ENCODE measurements at regions not wholly inside any gene's neighbourhood (a gene's known extent, or its start where the extent isn't known, plus 50 kb on each side); places are given as distances from the start of the nearest gene placed in this dataset.
"Not testable (repeated sequence)": the region's sequence is repeated elsewhere in the genome, so short reads cannot be mapped to it uniquely, and the experiment has no call there.

GRCh38 chr5:25415970-25416369 is 771.2 kb upstream of the CDH10 start:
- H3K27ac ChIP-seq (ENCODE audit: low read depth, low read length), result no peak overlapping the region
- no peaks in the 10 kb centered on the region for H3F3A ChIP-seq (ENCODE audit: insufficient read depth)
- TF ChIP-seq EZH2phosphoT487 (conservative IDR thresholded peaks at IDR 0.05; ENCODE audit: low read length) (no peak), CTCF (IDR thresholded peaks at IDR 0.05; ENCODE audit: insufficient read depth, low read length, poor library complexity, severe bottlenecking) (no peak)
- no peaks in the 10 kb centered on the region for H3K9me3 ChIP-seq (ENCODE audit: insufficient read depth, low read length)
- H2AFZ ChIP-seq (ENCODE audit: low read depth, low read length, severe bottlenecking), result no peak overlapping the region
- H3K9me2 ChIP-seq (replicated peaks; ENCODE audit: insufficient read depth, low read length), result no peaks in the 10 kb centered on the region
- no peak overlapping the region for H3K9ac ChIP-seq (ENCODE audit: low read length)
- H3K4me2 ChIP-seq (ENCODE audit: low read depth, low read length, poor library complexity, severe bottlenecking), result no peak overlapping the region
- no peaks in the 10 kb centered on the region for H3K36me3 ChIP-seq (ENCODE audit: low read length)
- no peaks in the 10 kb centered on the region for H3K27me3 ChIP-seq (ENCODE audit: low read length)
- H4K20me1 ChIP-seq (ENCODE audit: low read depth, low read length), result no peaks in the 10 kb centered on the region
- H3K79me2 ChIP-seq (ENCODE audit: insufficient read depth, low read length), result no peaks in the 10 kb centered on the region
- no peak overlapping the region for H3K4me3 ChIP-seq (ENCODE audit: insufficient read depth, low read length, poor library complexity, severe bottlenecking)

GRCh38 chr5:25414742-25415141 is 770.0 kb upstream of the CDH10 start:
- Histone ChIP-seq H3K4me2 (ENCODE audit: low read depth, low read length, poor library complexity, severe bottlenecking) (no peak overlapping the region), H3K36me3 (ENCODE audit: low read length) (no peaks in the 10 kb centered on the region), H3K9me2 (replicated peaks; ENCODE audit: insufficient read depth, low read length) (no peaks in the 10 kb centered on the region), H3K9me3 (ENCODE audit: insufficient read depth, low read length) (no peaks in the 10 kb centered on the region), H2AFZ (ENCODE audit: low read depth, low read length, severe bottlenecking) (no peak overlapping the region), H3K79me2 (ENCODE audit: insufficient read depth, low read length) (no peaks in the 10 kb centered on the region), H3F3A (ENCODE audit: insufficient read depth) (no peaks in the 10 kb centered on the region), H3K27me3 (ENCODE audit: low read length) (no peaks in the 10 kb centered on the region), H3K4me3 (ENCODE audit: insufficient read depth, low read length, poor library complexity, severe bottlenecking) (no peak overlapping the region), H4K20me1 (ENCODE audit: low read depth, low read length) (no peaks in the 10 kb centered on the region), H3K9ac (ENCODE audit: low read length) (no peak overlapping the region), H3K27ac (ENCODE audit: low read depth, low read length) (no peak overlapping the region)
- TF ChIP-seq CTCF (IDR thresholded peaks at IDR 0.05; ENCODE audit: insufficient read depth, low read length, poor library complexity, severe bottlenecking) (no peak), EZH2phosphoT487 (conservative IDR thresholded peaks at IDR 0.05; ENCODE audit: low read length) (no peak)

DNA sequence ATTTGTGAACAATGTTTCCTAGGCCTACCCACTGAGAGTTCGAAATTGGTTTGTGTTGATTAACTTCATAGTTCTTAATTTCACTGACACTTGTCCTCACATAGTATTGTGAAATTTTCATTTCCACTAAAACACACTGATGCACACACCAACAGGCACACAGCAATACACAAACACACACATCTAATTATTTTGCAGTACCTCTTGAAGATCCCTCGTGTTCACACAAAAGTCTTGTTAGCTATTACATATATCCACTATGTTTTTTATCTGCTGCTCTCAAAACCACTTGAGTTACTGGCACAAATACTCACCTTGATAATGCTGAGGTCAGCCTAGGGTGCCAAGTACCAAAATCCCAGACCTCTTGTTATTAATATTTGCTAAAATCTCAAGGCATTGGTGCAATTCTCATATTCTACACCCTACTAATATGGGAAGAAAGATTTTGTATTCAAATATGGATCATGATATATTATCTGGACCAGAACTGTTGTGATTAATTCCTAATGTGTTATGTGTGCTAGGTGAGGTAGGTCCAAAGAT is 767.4 kb upstream of the CDH10 start:
- Histone ChIP-seq H4K20me1 (ENCODE audit: low read depth, low read length) (no peaks in the 10 kb centered on the region), H3K4me2 (ENCODE audit: low read depth, low read length, poor library complexity, severe bottlenecking) (no peak overlapping the region), H3F3A (ENCODE audit: insufficient read depth) (no peaks in the 10 kb centered on the region), H3K9me2 (replicated peaks; ENCODE audit: insufficient read depth, low read length) (no peaks in the 10 kb centered on the region), H3K9me3 (ENCODE audit: insufficient read depth, low read length) (peaks cover 4% of the 10 kb centered on the region; the same call in 1 of the 2 replicates), H3K27me3 (ENCODE audit: low read length) (no peaks in the 10 kb centered on the region), H3K36me3 (ENCODE audit: low read length) (no peaks in the 10 kb centered on the region), H3K79me2 (ENCODE audit: insufficient read depth, low read length) (no peaks in the 10 kb centered on the region), H3K4me3 (ENCODE audit: insufficient read depth, low read length, poor library complexity, severe bottlenecking) (no peak overlapping the region), H2AFZ (ENCODE audit: low read depth, low read length, severe bottlenecking) (peak overlapping the region; percentile 59), H3K27ac (ENCODE audit: low read depth, low read length) (no peak overlapping the region), H3K9ac (ENCODE audit: low read length) (no peak overlapping the region)
- no peak for TF ChIP-seq CTCF (IDR thresholded peaks at IDR 0.05; ENCODE audit: insufficient read depth, low read length, poor library complexity, severe bottlenecking)
- TF ChIP-seq EZH2phosphoT487 (conservative IDR thresholded peaks at IDR 0.05; ENCODE audit: low read length), result no peak

DNA sequence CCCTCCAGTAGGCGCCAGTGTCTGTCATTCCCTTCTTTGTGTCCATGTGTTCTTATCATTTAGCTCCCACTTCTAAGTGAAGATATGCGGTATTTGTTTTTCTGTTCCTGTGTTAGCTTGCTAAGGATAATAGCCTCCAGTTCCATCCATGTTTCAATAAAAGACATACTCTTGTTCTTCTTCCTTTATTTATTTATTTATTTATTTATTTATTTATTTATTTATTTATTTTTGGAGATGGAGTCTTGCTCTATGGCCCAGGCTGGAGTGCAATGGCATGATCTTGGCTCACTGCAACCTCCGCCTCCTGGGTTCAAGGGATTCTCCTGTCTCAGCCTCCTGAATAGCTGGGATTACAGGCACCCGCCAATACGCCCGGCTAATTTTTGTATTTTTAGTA is 762.6 kb upstream of the CDH10 start:
- H3F3A ChIP-seq (ENCODE audit: insufficient read depth); H3K9me2 ChIP-seq (replicated peaks; ENCODE audit: insufficient read depth, low read length); H3K36me3 ChIP-seq (ENCODE audit: low read length); H3K4me2 ChIP-seq (ENCODE audit: low read depth, low read length, poor library complexity, severe bottlenecking); H3K4me3 ChIP-seq (ENCODE audit: insufficient read depth, low read length, poor library complexity, severe bottlenecking); H3K27ac ChIP-seq (ENCODE audit: low read depth, low read length); H3K79me2 ChIP-seq (ENCODE audit: insufficient read depth, low read length); H3K9ac ChIP-seq (ENCODE audit: low read length); H4K20me1 ChIP-seq (ENCODE audit: low read depth, low read length); H3K27me3 ChIP-seq (ENCODE audit: low read length); H2AFZ ChIP-seq (ENCODE audit: low read depth, low read length, severe bottlenecking): not testable (repeated sequence)
- H3K9me3 ChIP-seq (ENCODE audit: insufficient read depth, low read length), result peaks cover 17% of the 10 kb centered on the region; the same call in 1 of the 2 replicates

Measured in SU-DHL-6 (cell line).